ENCODE measurements at regions not wholly inside any gene's neighbourhood (a gene's known extent, or its start where the extent isn't known, plus 50 kb on each side); places are given as distances from the start of the nearest gene placed in this dataset.

GRCh38 chr3:132239587-132239986, 77.6 kb upstream of the ACP3 start:
- no peak for DNase-seq

- no peak for DNase-seq
Observed at GRCh38 chr3:132241776-132242514, 75.3 kb upstream of the ACP3 start.

DNA sequence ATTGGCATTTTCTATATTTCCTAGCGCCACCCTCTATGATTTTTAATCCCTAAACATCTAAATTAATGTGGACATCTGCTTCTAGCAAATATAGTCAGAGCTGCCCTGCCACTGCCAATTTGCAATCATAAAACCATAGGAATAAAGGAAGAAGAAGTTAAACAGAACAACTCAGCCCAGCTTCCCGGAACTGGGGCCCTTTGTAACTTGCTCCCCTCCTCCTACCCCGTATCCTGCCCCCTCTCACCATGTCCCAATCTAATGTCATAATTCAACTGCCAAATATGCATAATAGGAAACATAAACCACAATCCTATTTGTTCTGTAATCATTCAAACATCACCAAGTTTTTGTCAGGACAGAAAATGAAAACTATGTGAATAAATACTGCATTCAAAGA, 74.4 kb upstream of the ACP3 start:
- DNase-seq, result no peak

DNA sequence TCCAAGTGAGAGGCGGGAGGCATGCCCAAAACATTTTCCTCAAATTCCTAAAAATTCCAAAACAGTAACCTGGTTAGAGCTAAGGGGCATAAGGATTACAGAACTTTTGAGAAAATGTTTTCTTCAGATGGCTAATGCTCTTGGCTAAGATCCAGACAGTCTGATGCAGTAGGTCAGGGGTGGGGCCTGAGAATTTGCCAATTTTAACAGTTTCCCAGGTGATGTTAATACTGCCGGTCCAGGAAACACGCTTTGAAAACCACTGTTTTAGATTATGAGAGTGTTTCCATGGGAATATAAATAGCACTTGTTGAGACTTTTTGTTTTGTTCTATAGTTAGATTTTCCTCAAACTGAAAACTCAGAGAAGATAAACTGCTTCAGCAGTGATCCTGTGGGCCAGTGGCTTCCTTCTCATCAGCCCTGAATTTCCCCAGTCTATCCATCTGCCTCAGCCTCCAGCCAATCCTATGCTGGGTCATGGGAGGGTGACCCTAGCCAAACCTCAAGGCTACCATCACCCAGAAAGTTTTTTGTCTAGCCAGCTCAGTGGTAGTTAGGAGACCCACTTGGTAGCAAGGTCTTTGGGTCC, 71.6 kb upstream of the ACP3 start:
- no peak for DNase-seq

DNA sequence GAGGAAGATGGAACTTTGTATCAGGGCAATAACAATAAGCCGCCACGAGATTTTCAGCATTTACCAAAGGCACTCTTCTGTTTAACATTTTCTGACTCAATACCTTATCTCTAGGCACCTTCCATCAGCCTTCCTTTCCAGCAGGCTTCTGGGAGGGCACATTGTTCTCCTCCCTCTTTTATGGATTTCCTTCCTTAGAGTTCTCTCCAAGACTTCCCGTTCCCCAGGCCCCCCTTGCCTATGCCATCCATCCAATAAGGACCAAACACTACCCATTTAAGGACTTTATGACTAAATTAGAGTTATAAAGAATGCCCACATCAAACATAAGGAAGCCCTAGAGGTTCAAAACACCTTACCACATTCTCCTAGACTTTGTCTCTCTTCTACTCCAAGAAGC, 71.0 kb upstream of the ACP3 start:
- DNase-seq, result no peak

DNA sequence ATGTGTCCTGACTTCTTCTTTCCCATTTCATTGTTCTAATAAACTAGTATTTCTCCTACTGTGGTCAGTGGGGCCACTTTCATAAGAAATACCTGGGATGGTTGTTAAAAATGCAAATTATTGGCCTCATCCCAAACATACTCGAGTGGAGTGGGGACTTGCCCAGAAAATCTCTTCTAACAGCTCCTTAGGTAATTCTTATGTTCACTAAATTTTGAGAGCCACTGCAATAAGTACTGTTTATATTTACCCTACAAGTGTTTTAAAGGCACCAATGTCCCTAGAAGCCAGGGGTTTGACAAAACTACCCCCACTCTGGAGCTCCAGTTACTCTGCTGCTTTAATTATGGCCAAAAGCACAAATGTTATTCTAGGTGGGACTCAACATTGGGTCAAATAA, 70.0 kb upstream of the ACP3 start:
- no peak for DNase-seq

GRCh38 chr3:132248490-132248889, 68.7 kb upstream of the ACP3 start:
- no peak for DNase-seq

- peak; percentile 7 for DNase-seq
Observed at GRCh38 chr3:132253262-132253878, 63.8 kb upstream of the ACP3 start.

DNA sequence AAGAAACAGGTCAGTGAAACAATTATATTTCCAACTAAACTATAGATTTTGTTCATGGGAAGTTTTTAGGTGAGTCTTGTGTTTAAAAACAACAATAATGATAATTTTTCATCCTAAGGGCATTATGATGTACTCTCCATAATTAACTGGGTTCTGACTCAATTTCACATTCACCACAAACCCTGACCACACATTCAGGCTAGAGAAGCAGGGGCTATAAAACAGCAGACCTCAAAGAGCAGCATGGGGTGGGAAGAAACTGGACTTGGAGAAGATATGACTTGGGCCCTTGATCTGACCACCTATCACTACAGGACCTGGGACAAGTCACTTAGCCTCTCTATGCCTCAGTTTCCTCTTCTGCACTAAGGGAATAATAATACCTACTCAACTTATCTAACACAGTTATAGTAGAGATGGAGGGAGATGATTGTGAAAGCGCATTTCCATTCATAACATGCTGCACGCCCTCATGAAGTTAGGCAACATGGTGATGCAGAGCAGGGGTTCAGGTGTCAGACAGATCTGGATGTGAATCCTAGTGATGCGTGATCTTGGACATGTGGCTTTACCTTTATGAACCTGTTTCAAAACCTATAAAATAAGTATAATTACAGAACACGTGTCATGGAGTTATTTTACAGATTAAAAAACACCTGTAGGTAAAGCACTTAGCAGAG, 63.0 kb upstream of the ACP3 start:
- no peak for DNase-seq

DNA sequence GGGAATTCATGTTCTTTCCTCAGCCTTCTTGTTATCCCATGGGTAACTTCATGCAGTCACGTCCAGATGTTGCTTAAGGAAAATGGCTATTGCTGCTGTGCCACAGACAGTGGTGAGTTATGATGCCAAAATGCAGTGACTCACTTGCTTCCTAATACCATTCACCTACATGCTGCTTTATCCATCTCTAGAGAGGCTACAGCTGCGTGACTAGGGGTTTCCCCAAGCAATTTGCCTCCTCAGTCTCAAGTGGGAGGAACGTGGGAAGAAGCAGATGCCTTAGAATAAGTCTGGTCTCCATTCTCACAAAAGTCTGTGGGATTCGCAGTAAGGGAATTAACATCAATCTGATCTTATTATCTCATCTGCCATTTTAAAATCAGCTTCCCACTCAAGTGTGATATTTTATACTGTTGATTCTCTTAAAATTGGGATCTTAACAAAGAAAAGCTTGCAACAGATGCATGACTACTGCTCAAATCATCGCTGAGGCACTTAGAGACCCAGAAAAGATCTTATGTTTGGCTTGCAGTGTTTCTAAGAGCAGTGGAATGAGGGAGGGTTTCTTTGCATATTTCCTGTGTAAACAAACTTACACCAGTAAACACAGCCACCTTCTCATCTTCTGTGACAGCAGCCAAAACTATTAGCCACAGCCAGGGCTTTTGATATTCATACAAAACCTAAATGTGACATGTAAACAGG, 62.0 kb upstream of the ACP3 start:
- DNase-seq, result no peak

GRCh38 chr3:132256989-132257388, 60.2 kb upstream of the ACP3 start:
- DNase-seq, result no peak

DNA sequence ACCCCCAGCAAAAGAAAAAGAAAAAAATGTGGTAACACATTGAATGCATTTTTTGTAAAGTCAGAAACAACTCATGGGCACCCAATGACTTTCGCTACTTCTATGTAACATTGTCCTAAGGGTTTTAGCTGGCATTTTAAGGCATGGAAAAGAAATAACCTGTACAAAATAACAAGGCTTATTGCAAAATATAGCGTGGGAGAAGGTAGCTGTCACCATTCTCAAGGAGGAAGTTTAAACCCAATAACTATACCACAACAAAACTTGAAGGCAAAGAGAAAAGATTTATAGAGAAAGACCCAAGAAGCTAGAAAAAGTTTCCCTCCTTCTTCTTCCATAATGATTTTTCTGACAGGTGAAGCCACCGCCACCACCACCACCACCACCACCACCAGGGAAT, 55.7 kb upstream of the ACP3 start:
- DNase-seq, result no peak

- DNase-seq, result no peak
Observed at GRCh38 chr3:132262305-132262704, 54.9 kb upstream of the ACP3 start.

DNA sequence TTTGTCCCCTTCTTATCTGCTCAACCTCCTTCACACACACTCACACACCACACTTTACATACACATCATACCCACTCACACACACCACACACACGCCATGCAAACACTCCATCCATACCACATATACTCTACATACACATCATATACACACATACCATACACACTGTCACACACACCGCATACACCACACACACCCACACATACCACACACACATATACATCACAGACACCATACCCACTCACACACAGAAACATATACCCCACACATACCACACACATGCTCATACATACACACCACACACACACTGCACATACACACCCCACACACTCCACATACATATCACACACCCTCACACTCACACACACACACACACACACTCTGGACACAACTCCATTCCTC, 54.3 kb upstream of the ACP3 start:
- DNase-seq, result no peak

DNA sequence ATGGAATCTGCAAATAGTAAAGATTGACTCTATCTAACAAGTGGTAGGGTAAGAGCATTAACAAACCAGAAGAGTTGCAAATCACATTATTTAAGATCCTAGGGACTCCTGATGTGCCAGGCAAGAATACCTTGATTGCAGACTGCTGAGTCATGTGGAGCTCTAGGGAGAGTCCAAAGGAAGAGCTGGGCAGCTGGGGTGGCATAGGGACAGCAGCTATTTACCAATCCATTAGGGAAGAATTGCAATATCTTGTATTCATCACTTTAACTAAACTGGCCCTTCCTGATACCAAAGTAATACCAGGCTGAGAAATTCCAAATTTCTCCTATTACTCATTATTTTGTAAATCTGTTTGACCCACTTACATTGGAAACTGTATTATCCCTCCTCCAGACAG, 52.2 kb upstream of the ACP3 start:
- no peak for DNase-seq

GRCh38 chr3:132265488-132265887, 51.7 kb upstream of the ACP3 start:
- DNase-seq, result no peak

GRCh38 chr3:132267391-132267993, 49.7 kb upstream of the ACP3 start:
- no peak for DNase-seq
